H1 (cell line): ENCODE measurements at regions not wholly inside any gene's neighbourhood (a gene's known extent, or its start where the extent isn't known, plus 50 kb on each side); places are given as distances from the start of the nearest gene placed in this dataset.

Experiments
- CTCF ChIA-PET: fragments of 300-600 bp; sonication (Branson Sonifier 250); formaldehyde crosslinking; loops from one replicate; lab custom pipeline; 2021; ENCODE audit not compliant: partially characterized antibody; lab: Charles Lee
- POLR2A ChIA-PET: fragments of 300-600 bp; sonication (Branson Sonifier 250); formaldehyde crosslinking; loops from one replicate; lab custom pipeline; 2021; ENCODE audit warnings: inconsistent platforms; ENCODE audit not compliant: partially characterized antibody; lab: Charles Lee
- DNase-seq, 2 experiments: peaks; one replicate each; pipeline versions ENCODE4 v3.0.0 to v3.0.0-alpha.2; 2010 to 2022; ENCODE audit warnings: low spot score in 2 of 2, low read depth in 1 of 2, mixed read lengths in 1 of 2
- FAIRE-seq: peaks from 2 replicates; lab custom pipeline; 2011; peaks lifted over from hg19 to GRCh38; lab: Jason Lieb, UNC
- H2AFZ ChIP-seq: 2 replicates; pipeline ENCODE4 v1.8.1; 2012; ENCODE audit warnings: low read length, inconsistent platforms
- H2AK5ac ChIP-seq: 2 replicates; pipeline ENCODE4 v1.6.1; 2013; ENCODE audit warnings: low read depth, low read length
- H2BK120ac ChIP-seq: replicated peaks from 2 replicates; pipeline ENCODE3; 2013; ENCODE audit warnings: low read depth, low read length, inconsistent platforms
- H2BK12ac ChIP-seq: 2 replicates; pipeline ENCODE4 v1.6.1; 2013; ENCODE audit warnings: low read depth, low read length
- H2BK15ac ChIP-seq: 2 replicates; pipeline ENCODE4 v1.6.1; 2013; ENCODE audit warnings: low read length
- H2BK20ac ChIP-seq: 2 replicates; pipeline ENCODE4 v1.6.1; 2013; ENCODE audit warnings: low read length
- H2BK5ac ChIP-seq: 2 replicates; pipeline ENCODE4 v1.6.1; 2013; ENCODE audit warnings: low read depth, low read length
- H3K14ac ChIP-seq: 2 replicates; pipeline ENCODE4 v1.6.1; 2013; ENCODE audit warnings: inconsistent platforms; ENCODE audit not compliant: insufficient read length
- H3K18ac ChIP-seq: 2 replicates; pipeline ENCODE4 v1.6.1; 2013; ENCODE audit warnings: low read length; ENCODE audit errors: extremely low read depth
- H3K23ac ChIP-seq: 2 replicates; pipeline ENCODE4 v1.6.1; 2013; ENCODE audit warnings: inconsistent platforms; ENCODE audit not compliant: insufficient read length
- H3K23me2 ChIP-seq: 2 replicates; pipeline ENCODE4 v1.6.1; 2013; ENCODE audit warnings: low read depth, low read length
- H3K27ac ChIP-seq: 2 replicates; pipeline ENCODE4 v1.6.1; 2011; ENCODE audit warnings: low read depth, low read length, inconsistent platforms
- H3K27me3 ChIP-seq, 4 experiments: replicated peaks in 1 of 4; 1 replicate in 1 of 4; 2 replicates in 3 of 4; pipeline versions ENCODE4 v1.6.1 to v1.8.1; 2011 to 2013; ENCODE audit warnings: low read length in 3 of 4, mild to moderate bottlenecking in 3 of 4, inconsistent platforms in 2 of 4, mixed read lengths in 2 of 4, moderate library complexity in 1 of 4; ENCODE audit not compliant: control insufficient read depth in 3 of 4, insufficient read depth in 3 of 4; ENCODE audit errors: extremely low read depth in 1 of 4
- H3K36me3 ChIP-seq, 4 experiments: 2 replicates each; pipeline versions ENCODE4 v1.6.1 to v1.8.1; 2011 to 2013; ENCODE audit warnings: mild to moderate bottlenecking in 4 of 4, low read length in 3 of 4, moderate library complexity in 2 of 4, control low read depth in 1 of 4, inconsistent platforms in 1 of 4; ENCODE audit not compliant: insufficient read depth in 4 of 4, control insufficient read depth in 2 of 4
- H3K4ac ChIP-seq: replicated peaks from 2 replicates; pipeline ENCODE3; 2013; ENCODE audit warnings: low read length, low read depth, mixed read lengths, inconsistent platforms; ENCODE audit not compliant: insufficient read length
- H3K4me1 ChIP-seq, 4 experiments: replicated peaks in 1 of 4; 1 replicate in 1 of 4; 2 replicates in 3 of 4; pipeline versions ENCODE4 v1.6.1 to v1.8.1; 2011 to 2013; ENCODE audit warnings: low read length in 3 of 4, inconsistent platforms in 2 of 4, mixed read lengths in 1 of 4; ENCODE audit not compliant: insufficient read depth in 4 of 4, control insufficient read depth in 3 of 4
- H3K4me2 ChIP-seq, 2 experiments: 2 replicates each; pipeline versions ENCODE4 v1.6.1 to v1.8.1; 2011 to 2013; ENCODE audit warnings: low read depth in 2 of 2, low read length in 2 of 2, control low read depth in 1 of 2, inconsistent platforms in 1 of 2, mild to moderate bottlenecking in 1 of 2; ENCODE audit not compliant: insufficient read depth in 1 of 2
- H3K4me3 ChIP-seq, 4 experiments: fragments of 200-600, 300-600 bp in 1 of 4; sonication (generic), shearing (Covaris generic), sonication (Bioruptor Twin) in 1 of 4; 2 replicates each; pipeline versions ENCODE4 v1.5.1 to v1.8.1; 2011 to 2016; ENCODE audit warnings: low read length in 4 of 4, low read depth in 3 of 4, control low read depth in 2 of 4, inconsistent platforms in 2 of 4, mild to moderate bottlenecking in 2 of 4, mixed read lengths in 1 of 4, moderate library complexity in 1 of 4; ENCODE audit not compliant: insufficient read depth in 2 of 4; ENCODE audit errors: extremely low read depth in 1 of 4
- H3K56ac ChIP-seq: replicated peaks from 2 replicates; pipeline ENCODE3; 2013; ENCODE audit warnings: low read depth, mild to moderate bottlenecking, mixed read lengths, low read length, inconsistent platforms; ENCODE audit not compliant: insufficient read length
- H3K79me1 ChIP-seq: 2 replicates; pipeline ENCODE4 v1.6.1; 2013; ENCODE audit warnings: low read depth, low read length, control low read depth
- H3K79me2 ChIP-seq, 2 experiments: 2 replicates each; pipeline versions ENCODE4 v1.6.1 to v1.8.1; 2012 to 2013; ENCODE audit warnings: low read length in 2 of 2, mild to moderate bottlenecking in 2 of 2, inconsistent platforms in 1 of 2; ENCODE audit not compliant: insufficient read depth in 2 of 2, control insufficient read depth in 1 of 2
- H3K9ac ChIP-seq, 4 experiments: replicated peaks in 1 of 4; 1 replicate in 1 of 4; 2 replicates in 3 of 4; pipeline versions ENCODE4 v1.6.1 to v1.8.1; 2011 to 2013; ENCODE audit warnings: low read depth in 3 of 4, low read length in 3 of 4, control low read depth in 2 of 4, mild to moderate bottlenecking in 2 of 4, moderate library complexity in 2 of 4, inconsistent platforms in 1 of 4; ENCODE audit errors: extremely low read depth in 1 of 4
- H3K9me3 ChIP-seq, 2 experiments: 2 replicates each; pipeline versions ENCODE4 v1.6.1 to v1.8.1; 2012 to 2013; ENCODE audit warnings: mild to moderate bottlenecking in 2 of 2, moderate library complexity in 2 of 2, control low read depth in 1 of 2, inconsistent platforms in 1 of 2, low read depth in 1 of 2, low read length in 1 of 2, mixed read lengths in 1 of 2; ENCODE audit not compliant: insufficient read depth in 2 of 2
- H4K20me1 ChIP-seq, 2 experiments: replicated peaks in 1 of 2; 2 replicates each; pipeline versions ENCODE3 to v1.8.1; 2011 to 2013; ENCODE audit warnings: inconsistent platforms in 2 of 2, low read length in 2 of 2, mild to moderate bottlenecking in 1 of 2; ENCODE audit not compliant: insufficient read depth in 2 of 2, control insufficient read depth in 1 of 2
- H4K5ac ChIP-seq: 2 replicates; pipeline ENCODE4 v1.6.1; 2013; ENCODE audit warnings: low read length, low read depth, mixed read lengths, inconsistent platforms; ENCODE audit not compliant: insufficient read length
- H4K8ac ChIP-seq: 2 replicates; pipeline ENCODE4 v1.8.0; 2013; ENCODE audit warnings: mild to moderate bottlenecking, moderate library complexity, low read length, inconsistent platforms; ENCODE audit not compliant: insufficient read depth; ENCODE audit errors: extremely low read depth
- H4K91ac ChIP-seq: replicated peaks from 2 replicates; pipeline ENCODE3; 2013; ENCODE audit warnings: low read length, mixed read lengths, inconsistent platforms; ENCODE audit not compliant: insufficient read length
- ASH2L ChIP-seq: fragments of 200-600, 300-600 bp; sonication (generic); IDR thresholded peaks from one replicate; pipeline ENCODE4 v1.7.1; 2017; ENCODE audit warnings: low read length
- BCL11A ChIP-seq, 2 experiments: IDR thresholded peaks; one replicate each; pipeline ENCODE4 v1.6.1; 2011; ENCODE audit warnings: low read depth in 2 of 2, low read length in 2 of 2, mild to moderate bottlenecking in 2 of 2
- BRCA1 ChIP-seq: IDR thresholded peaks from 2 replicates; pipeline ENCODE4 v1.6.1; 2012; ENCODE audit warnings: low read depth, low read length, improper control_type of control experiment
- CHD2 ChIP-seq: IDR thresholded peaks from 2 replicates; pipeline ENCODE4 v1.6.1; 2012; ENCODE audit warnings: low read length, improper control_type of control experiment
- FOSL1 ChIP-seq: IDR thresholded peaks from 2 replicates; pipeline ENCODE4 v1.6.1; 2011; ENCODE audit warnings: mild to moderate bottlenecking, low read depth, low read length, moderate library complexity; ENCODE audit not compliant: insufficient read depth
- KDM5A ChIP-seq: fragments of 200-600 bp; IDR thresholded peaks from 2 replicates; pipeline ENCODE4 v1.7.1; 2012; ENCODE audit warnings: mild to moderate bottlenecking, low read length, inconsistent platforms, mixed read lengths
- NANOG ChIP-seq: IDR thresholded peaks from 2 replicates; pipeline ENCODE4 v1.6.1; 2011; ENCODE audit warnings: low read length, low read depth, mild to moderate bottlenecking, inconsistent platforms; ENCODE audit not compliant: insufficient read depth, poor library complexity, severe bottlenecking
- PHF8 ChIP-seq: fragments of 200-600 bp; sonication (generic); conservative IDR thresholded peaks from 2 replicates; pipeline ENCODE4 v1.7.1; 2012; ENCODE audit warnings: low read depth, mild to moderate bottlenecking, inconsistent platforms, low read length, moderate library complexity
- POLR2A ChIP-seq, 2 experiments: IDR thresholded peaks; 1 replicate in 1 of 2; 2 replicates in 1 of 2; pipeline ENCODE4 v1.6.1; 2011; ENCODE audit warnings: low read depth in 2 of 2, low read length in 2 of 2, mild to moderate bottlenecking in 2 of 2; ENCODE audit errors: control extremely low read depth in 1 of 2
- SAP30 ChIP-seq: fragments of 300-600 bp; sonication (generic); IDR thresholded peaks from 2 replicates; pipeline ENCODE4 v1.7.1; 2012; ENCODE audit warnings: low read length, moderate library complexity, mild to moderate bottlenecking, inconsistent platforms; ENCODE audit not compliant: insufficient read depth, insufficient replicate concordance
- SIN3A ChIP-seq, 2 experiments: IDR thresholded peaks in 1 of 2; conservative IDR thresholded peaks in 1 of 2; 2 replicates each; pipeline ENCODE4 v1.6.1; 2011 to 2012; ENCODE audit warnings: low read length in 2 of 2, improper control_type of control experiment in 1 of 2, low read depth in 1 of 2, mild to moderate bottlenecking in 1 of 2
- TBP ChIP-seq: IDR thresholded peaks from 2 replicates; pipeline ENCODE4 v1.6.1; 2011; ENCODE audit warnings: low read depth, low read length, improper control_type of control experiment
- TCF12 ChIP-seq: IDR thresholded peaks from 2 replicates; pipeline ENCODE4 v1.6.1; 2011; ENCODE audit warnings: low read depth, mild to moderate bottlenecking, low read length
- WGBS, 2 experiments: shearing (Covaris generic) in 1 of 2; methylation state at CpG; one replicate each; pipeline versions ENCODE4 v1.1.6 to v1.1.7; 2013 to 2015; ENCODE audit warnings: low lambda C conversion rate in 2 of 2, mixed read lengths in 2 of 2, inconsistent platforms in 1 of 2, low coverage in 1 of 2, missing lambda C conversion rate in 1 of 2; ENCODE audit not compliant: insufficient replicate concordance in 2 of 2, insufficient coverage in 1 of 2, insufficient read length in 1 of 2; ENCODE audit errors: extremely low coverage in 1 of 2, missing lambda C conversion rate in 1 of 2; 5-methylcytosine and 5-hydroxymethylcytosine counted together
- TF ChIP-seq, protein P1 (sequence below): IDR thresholded peaks from 2 replicates; pipeline ENCODE4 v1.6.1; 2012; ENCODE audit warnings: inconsistent platforms

GRCh38 chrX:147800663-147801062 lies 111.1 kb upstream of the FMR1 start:
- Histone ChIP-seq H3K18ac (no peak overlapping the region), H3K79me1 (no peaks in the 10 kb centered on the region), H3K4me3 (no peak overlapping the region), H2BK120ac (no peak overlapping the region), H2BK15ac (no peak overlapping the region), H2AK5ac (no peak overlapping the region), H4K20me1 (no peaks in the 10 kb centered on the region), H2BK5ac (no peak overlapping the region), H2AFZ (no peak overlapping the region), H3K9me3 (no peaks in the 10 kb centered on the region), H3K27me3 (no peaks in the 10 kb centered on the region), H4K5ac (no peak overlapping the region), H3K4ac (no peak overlapping the region), H3K4me2 (no peak overlapping the region), H3K9ac (no peak overlapping the region), H4K91ac (no peak overlapping the region), H2BK12ac (no peak overlapping the region), H3K4me1 (no peaks in the 10 kb centered on the region), H3K56ac (no peak overlapping the region), H3K27ac (no peak overlapping the region), H2BK20ac (no peak overlapping the region), H3K23me2 (no peaks in the 10 kb centered on the region), H3K14ac (no peak overlapping the region), H3K36me3 (no peaks in the 10 kb centered on the region), H4K8ac (no peak overlapping the region), H3K79me2 (no peaks in the 10 kb centered on the region), H3K23ac (no peak overlapping the region)
- DNase-seq (no peak), FAIRE-seq (no peak)
- 78% methylated on average over 1 of the region's 1 CpG; no CpG with 5 or more reads in 1 of the 2 experiments for WGBS, 2 experiments
- CTCF ChIA-PET, result no interaction called here
- POLR2A ChIA-PET, result no interaction called here
- TF ChIP-seq PHF8 (no peak), ASH2L (no peak), BRCA1 (no peak), CHD2 (no peak), KDM5A (no peak), SAP30 (no peak), TBP (no peak), NANOG (no peak), POLR2A (IDR thresholded peaks at IDR 0.05; ENCODE audit: control extremely low read depth in 1 of 2, low read depth in 2 of 2, low read length in 2 of 2) (no peak), TCF12 (no peak), BCL11A (IDR thresholded peaks at IDR 0.05; ENCODE audit: low read depth in 2 of 2, low read length in 2 of 2) (no peak), FOSL1 (no peak), SIN3A (conservative IDR thresholded peaks at IDR 0.05 in 1 of 2, IDR thresholded peaks at IDR 0.05 in 1 of 2; ENCODE audit: low read depth in 1 of 2, low read length in 2 of 2) (no peak)
- TF ChIP-seq, protein P1, sequence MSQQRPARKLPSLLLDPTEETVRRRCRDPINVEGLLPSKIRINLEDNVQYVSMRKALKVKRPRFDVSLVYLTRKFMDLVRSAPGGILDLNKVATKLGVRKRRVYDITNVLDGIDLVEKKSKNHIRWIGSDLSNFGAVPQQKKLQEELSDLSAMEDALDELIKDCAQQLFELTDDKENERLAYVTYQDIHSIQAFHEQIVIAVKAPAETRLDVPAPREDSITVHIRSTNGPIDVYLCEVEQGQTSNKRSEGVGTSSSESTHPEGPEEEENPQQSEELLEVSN, result no peak
